BJ (cell line): ENCODE measurements at regions not wholly inside any gene's neighbourhood (a gene's known extent, or its start where the extent isn't known, plus 50 kb on each side); places are given as distances from the start of the nearest gene placed in this dataset.

ENCODE experiments used
- CTCF ChIA-PET: fragments of 350-600 bp; formaldehyde crosslinking; extraction: SDS; loops from one replicate; lab custom pipeline; 2021; ENCODE audit warnings: antibody characterized with exemption, inconsistent platforms; lab: Yijun Ruan, JAX
- POLR2A ChIA-PET: fragments of 300-600 bp; sonication (Branson Sonifier 250); formaldehyde crosslinking; extraction: SDS; loops from one replicate; lab custom pipeline; 2021; ENCODE audit warnings: antibody characterized with exemption; lab: Charles Lee
- DNase-seq: peaks from one replicate; pipeline ENCODE4 v3.0.0-alpha.2; 2011; ENCODE audit warnings: low read depth
- H3K27me3 ChIP-seq: 2 replicates; pipeline ENCODE4 v1.6.0; 2011; ENCODE audit warnings: low read length; ENCODE audit not compliant: control insufficient read depth, insufficient read depth
- H3K36me3 ChIP-seq: 2 replicates; pipeline ENCODE4 v1.5.1; 2011; ENCODE audit warnings: low read length; ENCODE audit not compliant: control insufficient read depth, insufficient read depth
- H3K4me3 ChIP-seq: 2 replicates; pipeline ENCODE4 v1.5.1; 2011; ENCODE audit warnings: low read depth, mild to moderate bottlenecking, control low read depth, low read length
- TF ChIP-seq, protein P1 (sequence below): IDR thresholded peaks from 2 replicates; pipeline ENCODE4 v1.5.1; 2011; ENCODE audit warnings: low read depth, mild to moderate bottlenecking, control low read depth, inconsistent platforms, low read length, moderate library complexity; ENCODE audit not compliant: insufficient read depth

GRCh38 chr5:86101966-86102365, 515.8 kb upstream of the COX7C start:
- TF ChIP-seq, protein P1, sequence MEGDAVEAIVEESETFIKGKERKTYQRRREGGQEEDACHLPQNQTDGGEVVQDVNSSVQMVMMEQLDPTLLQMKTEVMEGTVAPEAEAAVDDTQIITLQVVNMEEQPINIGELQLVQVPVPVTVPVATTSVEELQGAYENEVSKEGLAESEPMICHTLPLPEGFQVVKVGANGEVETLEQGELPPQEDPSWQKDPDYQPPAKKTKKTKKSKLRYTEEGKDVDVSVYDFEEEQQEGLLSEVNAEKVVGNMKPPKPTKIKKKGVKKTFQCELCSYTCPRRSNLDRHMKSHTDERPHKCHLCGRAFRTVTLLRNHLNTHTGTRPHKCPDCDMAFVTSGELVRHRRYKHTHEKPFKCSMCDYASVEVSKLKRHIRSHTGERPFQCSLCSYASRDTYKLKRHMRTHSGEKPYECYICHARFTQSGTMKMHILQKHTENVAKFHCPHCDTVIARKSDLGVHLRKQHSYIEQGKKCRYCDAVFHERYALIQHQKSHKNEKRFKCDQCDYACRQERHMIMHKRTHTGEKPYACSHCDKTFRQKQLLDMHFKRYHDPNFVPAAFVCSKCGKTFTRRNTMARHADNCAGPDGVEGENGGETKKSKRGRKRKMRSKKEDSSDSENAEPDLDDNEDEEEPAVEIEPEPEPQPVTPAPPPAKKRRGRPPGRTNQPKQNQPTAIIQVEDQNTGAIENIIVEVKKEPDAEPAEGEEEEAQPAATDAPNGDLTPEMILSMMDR, result no peak
- POLR2A ChIA-PET, result no interaction called here
- H3K27me3 ChIP-seq, result no peaks in the 10 kb centered on the region

GRCh38 chr5:86108825-86109224, 508.9 kb upstream of the COX7C start:
- CTCF ChIA-PET, result no interaction called here

More at GRCh38 chr5:86101966-86102365, 515.8 kb upstream of the COX7C start:
- no peak overlapping the region for H3K4me3 ChIP-seq
- H3K36me3 ChIP-seq, result no peaks in the 10 kb centered on the region
- DNase-seq, result no peak
- CTCF ChIA-PET, result no interaction called here

GRCh38 chr5:86112249-86112648, 505.5 kb upstream of the COX7C start:
- DNase-seq, result no peak
- ChIA-PET CTCF (no interaction called here), POLR2A (no interaction called here)
- Histone ChIP-seq H3K27me3 (no peaks in the 10 kb centered on the region), H3K36me3 (no peaks in the 10 kb centered on the region), H3K4me3 (no peak overlapping the region)
- TF ChIP-seq, protein P1, result no peak

More at GRCh38 chr5:86108825-86109224, 508.9 kb upstream of the COX7C start:
- TF ChIP-seq, protein P1, result no peak
- POLR2A ChIA-PET, result no interaction called here
- no peak overlapping the region for H3K4me3 ChIP-seq
- no peaks in the 10 kb centered on the region for H3K36me3 ChIP-seq
- no peaks in the 10 kb centered on the region for H3K27me3 ChIP-seq
- no peak for DNase-seq

- no peaks in the 10 kb centered on the region for H3K27me3 ChIP-seq
- no peak overlapping the region for H3K4me3 ChIP-seq
- DNase-seq, result no peak
- TF ChIP-seq, protein P1, result no peak
- no peaks in the 10 kb centered on the region for H3K36me3 ChIP-seq
- POLR2A ChIA-PET, result no interaction called here
- CTCF ChIA-PET, result no interaction called here
Observed at GRCh38 chr5:86115164-86115563, 502.6 kb upstream of the COX7C start.

GRCh38 chr5:86118542-86118941, 499.2 kb upstream of the COX7C start:
- TF ChIP-seq, protein P1, result no peak
- ChIA-PET CTCF (no interaction called here), POLR2A (no interaction called here)

More at GRCh38 chr5:86118542-86118941, 499.2 kb upstream of the COX7C start:
- H3K27me3 ChIP-seq, result no peaks in the 10 kb centered on the region
- no peak overlapping the region for H3K4me3 ChIP-seq
- no peak for DNase-seq
- no peaks in the 10 kb centered on the region for H3K36me3 ChIP-seq
